B cell (primary cell): ENCODE measurements at regions not wholly inside any gene's neighbourhood (a gene's known extent, or its start where the extent isn't known, plus 50 kb on each side); places are given as distances from the start of the nearest gene placed in this dataset.

Experiments
- ATAC-seq: fragments of 200-7000 bp; cut with Tn5 transposase; one replicate; pipeline ENCODE4 v1.10.0; 2021; ENCODE audit warnings: low read depth, mild to moderate bottlenecking, moderate number of reproducible peaks, moderate library complexity
- CTCF ChIA-PET: fragments of 350-600 bp; sonication (Branson Sonifier 250); formaldehyde crosslinking; loops from one replicate; lab custom pipeline; 2021; ENCODE audit warnings: antibody characterized with exemption, inconsistent platforms; lab: Charles Lee
- POLR2A ChIA-PET: fragments of 350-600 bp; sonication (Branson Sonifier 250); formaldehyde crosslinking; loops from one replicate; lab custom pipeline; 2021; ENCODE audit warnings: antibody characterized with exemption; lab: Charles Lee
- DNase-seq: peaks from one replicate; pipeline ENCODE4 v3.0.0; 2013
- H2AFZ ChIP-seq: 2 replicates; pipeline ENCODE4 v1.6.1; 2012; ENCODE audit warnings: mild to moderate bottlenecking, low read depth, low read length; ENCODE audit not compliant: insufficient read depth, poor library complexity, severe bottlenecking
- H3K27ac ChIP-seq, 2 donors: 1 replicate in 1 of 2; 2 replicates in 1 of 2; pipeline ENCODE4 v1.5.1; 2012 to 2013; ENCODE audit warnings: low read length in 2 of 2, mild to moderate bottlenecking in 2 of 2, moderate library complexity in 1 of 2
- H3K27me3 ChIP-seq, 4 experiments: fragments of 200-600 bp in 1 of 4; sonication (generic) in 1 of 4; replicated peaks in 1 of 4; 1 replicate in 2 of 4; 2 replicates in 2 of 4; pipeline versions ENCODE4 v1.6.1 to v1.7.0; 2013 to 2016; ENCODE audit warnings: low read length in 3 of 4, mild to moderate bottlenecking in 2 of 4, mixed read lengths in 1 of 4, moderate library complexity in 1 of 4; ENCODE audit not compliant: insufficient read depth in 4 of 4, control insufficient read depth in 3 of 4; ENCODE audit errors: control extremely low read depth in 1 of 4
- H3K36me3 ChIP-seq, 2 experiments: replicated peaks in 1 of 2; 1 replicate in 1 of 2; 2 replicates in 1 of 2; pipeline versions ENCODE4 v1.6.1 to v1.7.1; 2013; ENCODE audit warnings: low read length in 1 of 2; ENCODE audit not compliant: insufficient read depth in 2 of 2, control insufficient read depth in 1 of 2; ENCODE audit errors: control extremely low read depth in 1 of 2, extremely low read depth in 1 of 2
- H3K4me1 ChIP-seq, 2 donors: fragments of 200-600 bp in 1 of 2; sonication (generic) in 1 of 2; 1 replicate in 1 of 2; 2 replicates in 1 of 2; pipeline versions ENCODE4 v1.5.1 to v1.6.1; 2013 to 2017; ENCODE audit warnings: low read length in 2 of 2; ENCODE audit not compliant: control insufficient read depth in 2 of 2, insufficient read depth in 2 of 2
- H3K4me2 ChIP-seq: replicated peaks from 2 replicates; pipeline ENCODE3; 2012; ENCODE audit warnings: mild to moderate bottlenecking, low read depth, low read length; ENCODE audit not compliant: poor library complexity, severe bottlenecking
- H3K4me3 ChIP-seq, 5 experiments: fragments of 200-600 bp in 1 of 5; sonication (generic) in 1 of 5; 1 replicate in 3 of 5; 2 replicates in 2 of 5; pipeline versions ENCODE4 v1.5.1 to v1.7.0; 2011 to 2016; ENCODE audit warnings: low read length in 4 of 5, mild to moderate bottlenecking in 4 of 5, low read depth in 2 of 5, control low read depth in 1 of 5, moderate library complexity in 1 of 5; ENCODE audit not compliant: insufficient read depth in 1 of 5; ENCODE audit errors: control extremely low read depth in 1 of 5, extremely low read depth in 1 of 5
- H3K79me2 ChIP-seq: fragments of 200-600 bp; sonication (generic); one replicate; pipeline ENCODE4 v1.6.0; 2016; ENCODE audit warnings: low read length; ENCODE audit not compliant: control insufficient read depth, insufficient read depth
- H3K9ac ChIP-seq: fragments of 200-600 bp; sonication (generic); 2 replicates; pipeline ENCODE4 v1.6.1; 2017; ENCODE audit warnings: mild to moderate bottlenecking, low read length, moderate library complexity
- H3K9me3 ChIP-seq, 3 donors: one replicate each; pipeline versions ENCODE4 v1.6.1 to v1.7.1; 2013; ENCODE audit warnings: low read length in 2 of 3; ENCODE audit not compliant: control insufficient read depth in 2 of 3, insufficient read depth in 1 of 3; ENCODE audit errors: control extremely low read depth in 1 of 3
- H4K20me1 ChIP-seq: 2 replicates; pipeline ENCODE4 v1.6.0; 2012; ENCODE audit warnings: mild to moderate bottlenecking, low read length; ENCODE audit not compliant: insufficient read depth, control insufficient read depth, poor library complexity, severe bottlenecking
- H3K27ac Mint-ChIP-seq: one replicate; pipeline ENCODE4 v1.8.0; 2021; ENCODE audit warnings: mixed read lengths
- H3K27me3 Mint-ChIP-seq: one replicate; pipeline ENCODE4 v1.8.0; 2021; ENCODE audit warnings: mixed read lengths
- H3K4me1 Mint-ChIP-seq: one replicate; pipeline ENCODE4 v1.8.0; 2021; ENCODE audit warnings: mixed read lengths
- H3K4me3 Mint-ChIP-seq: one replicate; pipeline ENCODE4 v1.8.0; 2021; ENCODE audit warnings: mixed read lengths
- H3K9me3 Mint-ChIP-seq: one replicate; pipeline ENCODE4 v1.8.0; 2022; ENCODE audit warnings: mixed read lengths; ENCODE audit not compliant: insufficient read depth
- CTCF ChIP-seq: fragments of 200-600 bp; IDR thresholded peaks from one replicate; pipeline ENCODE4 v1.8.0; 2022; ENCODE audit warnings: antibody characterized with exemption, mild to moderate bottlenecking
- EZH2 ChIP-seq: IDR thresholded peaks from 2 replicates; pipeline ENCODE4 v1.6.1; 2012; ENCODE audit warnings: borderline replicate concordance, low read depth, mild to moderate bottlenecking, moderate library complexity, low read length; ENCODE audit not compliant: insufficient read depth, poor library complexity, severe bottlenecking
- WGBS: methylation state at CpG from one replicate; pipeline ENCODE4 v1.1.5; 2013; ENCODE audit warnings: missing lambda C conversion rate; ENCODE audit not compliant: insufficient coverage; 5-methylcytosine and 5-hydroxymethylcytosine counted together
- intact Hi-C: fragments of 100-400 bp; cut with micrococcal nuclease; formaldehyde crosslinking; loops from one replicate; pipeline ENCODE4 v1.10.0; 2022

GRCh38 chr1:193553564-193553963 is 367.2 kb upstream of the B3GALT2 start:
- Histone ChIP-seq H3K36me3 (no peaks in the 10 kb centered on the region), H3K4me1 (peaks cover 0 to 2% of the 10 kb centered on the region in 2 donors), H3K9ac (no peak overlapping the region), H3K27me3 (no peaks in the 10 kb centered on the region), H3K79me2 (no peaks in the 10 kb centered on the region), H4K20me1 (no peaks in the 10 kb centered on the region), H3K4me2 (no peak overlapping the region), H2AFZ (no peak overlapping the region), H3K9me3 (no peaks in the 10 kb centered on the region), H3K27ac (no peak overlapping the region), H3K4me3 (no peak overlapping the region)
- intact Hi-C loops, result no loop called here
- POLR2A ChIA-PET, result no interaction called here
- ATAC-seq (no peak), DNase-seq (no peak)
- CTCF ChIA-PET, result no interaction called here
- no CpG with 5 or more reads among the region's 2 CpGs for WGBS
- no peak overlapping the region for H3K27ac Mint-ChIP-seq
- no peaks in the 10 kb centered on the region for H3K9me3 Mint-ChIP-seq
- H3K27me3 Mint-ChIP-seq, result no peaks in the 10 kb centered on the region
- peaks cover 1% of the 10 kb centered on the region for H3K4me1 Mint-ChIP-seq
- TF ChIP-seq EZH2, result no peak
- TF ChIP-seq CTCF, result no peak
- no peak overlapping the region for H3K4me3 Mint-ChIP-seq

- H2AFZ ChIP-seq, result no peak overlapping the region
- no peaks in the 10 kb centered on the region for H3K4me1 ChIP-seq
- H4K20me1 ChIP-seq, result no peaks in the 10 kb centered on the region
- H3K27me3 ChIP-seq, result no peaks in the 10 kb centered on the region
- no peak for DNase-seq
- no peaks in the 10 kb centered on the region for H3K9me3 ChIP-seq
- CTCF ChIA-PET, result no interaction called here
- H3K27me3 Mint-ChIP-seq, result no peaks in the 10 kb centered on the region
- POLR2A ChIA-PET, result no interaction called here
- H3K4me1 Mint-ChIP-seq, result no peaks in the 10 kb centered on the region
- no peak overlapping the region for H3K27ac Mint-ChIP-seq
- no peaks in the 10 kb centered on the region for H3K79me2 ChIP-seq
- H3K36me3 ChIP-seq, result no peaks in the 10 kb centered on the region
- H3K4me3 Mint-ChIP-seq, result no peak overlapping the region
- no peak overlapping the region for H3K4me3 ChIP-seq
- no peaks in the 10 kb centered on the region for H3K9me3 Mint-ChIP-seq
- H3K9ac ChIP-seq, result no peak overlapping the region
- no peak for ATAC-seq
- 90% methylated on average over 1 of the region's 4 CpGs for WGBS
- intact Hi-C loops, result no loop called here
- H3K27ac ChIP-seq, result no peak overlapping the region
- no peak overlapping the region for H3K4me2 ChIP-seq
- no peak for TF ChIP-seq EZH2
- no peak for TF ChIP-seq CTCF
Measured at GRCh38 chr1:193552274-193552673, 365.9 kb upstream of the B3GALT2 start.
